ENCODE measurements at regions not wholly inside any gene's neighbourhood (a gene's known extent, or its start where the extent isn't known, plus 50 kb on each side); places are given as distances from the start of the nearest gene placed in this dataset.

DNA sequence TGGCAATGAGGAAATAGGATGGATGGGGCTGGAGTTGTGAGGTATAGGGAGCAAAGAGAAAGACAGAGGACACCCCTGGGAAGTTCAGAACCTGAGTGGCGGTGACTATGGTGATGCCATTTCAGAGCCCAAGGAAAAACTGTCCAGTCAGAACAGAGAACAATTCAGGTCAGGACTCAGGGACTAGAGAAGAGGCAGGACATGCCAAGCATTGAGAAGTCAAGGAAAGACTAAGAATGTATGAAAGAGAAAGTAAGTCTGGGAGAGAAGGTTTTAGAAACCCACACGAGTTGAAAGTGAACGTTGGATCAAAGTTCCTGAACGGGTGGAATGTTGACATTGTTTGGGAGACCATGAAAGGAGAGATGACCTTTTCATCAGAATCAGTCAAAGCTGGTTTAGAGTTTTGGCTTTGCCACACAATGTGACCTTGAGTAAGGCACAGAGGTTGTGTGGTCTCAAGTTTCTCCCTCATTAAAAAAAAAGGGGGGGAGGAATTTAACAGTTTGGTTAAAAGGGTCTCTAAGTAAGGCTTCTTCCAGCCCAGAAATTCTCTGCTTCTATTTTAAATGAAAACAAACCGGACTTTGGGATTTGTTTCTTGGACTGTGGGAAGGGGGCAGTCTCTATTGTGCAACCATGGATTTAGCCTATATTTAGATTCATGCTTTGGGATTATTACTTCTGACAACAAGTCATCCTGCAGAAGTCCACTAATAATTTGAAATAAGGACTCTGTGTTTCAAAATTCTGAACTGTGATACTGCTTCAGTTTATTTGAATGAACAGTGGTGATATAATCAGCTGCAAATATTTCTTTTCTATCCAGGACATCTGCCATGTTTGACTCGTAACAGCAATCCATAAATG, 315.9 kb upstream of the TBL1XR1 start:
- Mint-ChIP-seq H3K27me3 (ENCODE audit: low read depth) (no peaks in the 10 kb centered on the region), H3K27ac (ENCODE audit: unreplicated experiment) (no peak overlapping the region), H3K36me3 (ENCODE audit: low read depth) (no peaks in the 10 kb centered on the region), H3K4me1 (ENCODE audit: low read depth) (peaks cover 9% of the 10 kb centered on the region), H3K4me3 (ENCODE audit: unreplicated experiment) (peak overlapping the region; percentile 44), H3K9me3 (ENCODE audit: low read depth) (no peaks in the 10 kb centered on the region)
- TF ChIP-seq, protein P1, sequence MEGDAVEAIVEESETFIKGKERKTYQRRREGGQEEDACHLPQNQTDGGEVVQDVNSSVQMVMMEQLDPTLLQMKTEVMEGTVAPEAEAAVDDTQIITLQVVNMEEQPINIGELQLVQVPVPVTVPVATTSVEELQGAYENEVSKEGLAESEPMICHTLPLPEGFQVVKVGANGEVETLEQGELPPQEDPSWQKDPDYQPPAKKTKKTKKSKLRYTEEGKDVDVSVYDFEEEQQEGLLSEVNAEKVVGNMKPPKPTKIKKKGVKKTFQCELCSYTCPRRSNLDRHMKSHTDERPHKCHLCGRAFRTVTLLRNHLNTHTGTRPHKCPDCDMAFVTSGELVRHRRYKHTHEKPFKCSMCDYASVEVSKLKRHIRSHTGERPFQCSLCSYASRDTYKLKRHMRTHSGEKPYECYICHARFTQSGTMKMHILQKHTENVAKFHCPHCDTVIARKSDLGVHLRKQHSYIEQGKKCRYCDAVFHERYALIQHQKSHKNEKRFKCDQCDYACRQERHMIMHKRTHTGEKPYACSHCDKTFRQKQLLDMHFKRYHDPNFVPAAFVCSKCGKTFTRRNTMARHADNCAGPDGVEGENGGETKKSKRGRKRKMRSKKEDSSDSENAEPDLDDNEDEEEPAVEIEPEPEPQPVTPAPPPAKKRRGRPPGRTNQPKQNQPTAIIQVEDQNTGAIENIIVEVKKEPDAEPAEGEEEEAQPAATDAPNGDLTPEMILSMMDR (IDR thresholded peaks at IDR 0.05), result peak; percentile 28
- no peak for DNase-seq (ENCODE audit: low spot score)

DNA sequence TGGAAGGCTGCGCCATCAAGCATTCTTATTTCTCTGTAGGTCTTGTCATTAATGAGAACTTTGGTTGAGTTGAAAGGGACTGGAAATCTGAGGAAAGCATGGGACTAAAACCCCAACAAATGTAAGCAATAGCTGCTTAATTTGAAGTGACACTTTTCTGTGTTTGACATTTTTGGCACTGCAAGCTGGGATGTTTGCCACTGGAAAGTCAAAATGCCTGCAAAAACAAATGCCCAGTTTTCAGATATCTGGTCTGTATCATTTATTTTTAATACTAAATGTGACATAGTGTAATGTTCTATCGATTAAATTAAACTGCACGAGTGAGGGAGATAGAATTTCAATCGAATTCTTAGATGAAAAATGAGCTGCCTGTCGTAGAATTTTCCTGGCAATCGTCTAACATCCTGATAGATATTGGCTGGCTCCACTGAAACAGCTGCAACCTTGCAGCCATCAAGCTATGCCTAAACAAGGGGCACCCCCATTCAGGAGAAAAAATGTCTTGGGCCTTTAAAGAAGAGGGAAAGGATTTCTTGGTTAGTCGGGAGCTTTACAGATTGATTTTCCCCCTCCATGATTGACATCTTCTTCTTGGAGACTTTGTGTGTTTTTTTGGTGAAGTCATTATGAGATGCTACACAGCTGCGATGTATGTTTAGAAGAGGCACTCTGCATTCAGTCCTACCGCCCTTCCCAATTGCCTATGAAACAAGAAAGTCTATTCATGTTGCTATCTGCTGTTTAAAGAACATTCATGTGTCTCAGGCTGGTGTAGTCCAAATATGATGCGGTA, 316.7 kb upstream of the TBL1XR1 start:
- Mint-ChIP-seq H3K27me3 (ENCODE audit: low read depth) (no peaks in the 10 kb centered on the region), H3K9me3 (ENCODE audit: low read depth) (no peaks in the 10 kb centered on the region)

DNA sequence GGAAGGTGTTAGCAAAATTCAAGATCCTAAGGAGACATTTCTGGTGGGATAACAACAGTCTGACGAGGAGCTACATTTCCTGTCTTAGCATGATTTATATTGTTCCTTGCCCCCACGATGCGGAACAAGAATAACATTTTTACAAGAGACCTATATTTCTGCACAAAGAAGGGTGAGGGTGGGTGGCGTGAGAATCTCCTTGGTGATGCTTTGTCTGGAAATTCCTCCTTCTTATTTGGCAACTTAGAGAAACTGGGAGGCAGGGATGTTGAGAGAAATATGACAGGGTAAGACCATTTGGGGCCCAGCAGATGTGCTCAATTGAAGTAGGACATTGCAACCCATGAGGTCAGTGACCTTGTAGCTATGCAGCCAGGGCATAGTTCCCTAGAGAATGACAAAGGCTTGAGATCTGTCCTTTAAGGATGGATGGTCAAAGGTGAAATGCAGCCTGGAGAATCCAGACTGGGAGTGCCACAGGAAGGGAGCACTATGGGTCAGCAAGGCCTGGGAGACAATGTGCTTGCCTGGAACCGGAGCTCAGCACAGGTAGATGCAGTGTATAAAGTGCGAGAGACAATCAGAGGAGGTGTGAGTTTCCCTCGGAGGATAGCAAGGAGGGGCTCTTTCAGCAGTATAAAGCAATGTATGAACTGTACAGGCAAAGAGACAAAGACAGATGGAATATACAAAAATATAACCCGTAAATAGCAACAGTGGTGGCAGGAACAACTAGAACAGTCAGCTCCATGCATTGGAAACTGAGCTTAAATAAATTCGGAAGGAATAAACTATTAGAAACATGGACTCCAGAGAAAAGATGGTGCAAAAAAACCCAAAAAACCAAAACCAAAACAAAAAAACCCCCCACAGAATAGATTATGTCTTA, 317.6 kb upstream of the TBL1XR1 start:
- H3K27me3 Mint-ChIP-seq (ENCODE audit: low read depth), result no peaks in the 10 kb centered on the region
- no peaks in the 10 kb centered on the region for H3K36me3 Mint-ChIP-seq (ENCODE audit: low read depth)
- peaks cover 12% of the 10 kb centered on the region for H3K4me1 Mint-ChIP-seq (ENCODE audit: low read depth)
- TF ChIP-seq, protein P1 (IDR thresholded peaks at IDR 0.05), result no peak
- no peak for DNase-seq (ENCODE audit: low spot score)
- H3K27ac Mint-ChIP-seq (ENCODE audit: unreplicated experiment), result no peak overlapping the region
- no peak overlapping the region for H3K4me3 Mint-ChIP-seq (ENCODE audit: unreplicated experiment)
- H3K9me3 Mint-ChIP-seq (ENCODE audit: low read depth), result no peaks in the 10 kb centered on the region

More for the DNA sequence above, 316.7 kb upstream of the TBL1XR1 start:
- DNase-seq (ENCODE audit: low spot score), result no peak
- H3K27ac Mint-ChIP-seq (ENCODE audit: unreplicated experiment), result no peak overlapping the region
- H3K36me3 Mint-ChIP-seq (ENCODE audit: low read depth), result no peaks in the 10 kb centered on the region
- peaks cover 12% of the 10 kb centered on the region for H3K4me1 Mint-ChIP-seq (ENCODE audit: low read depth)
- no peak overlapping the region for H3K4me3 Mint-ChIP-seq (ENCODE audit: unreplicated experiment)
- TF ChIP-seq, protein P1 (IDR thresholded peaks at IDR 0.05), result no peak

- no peak for DNase-seq (ENCODE audit: low spot score)
- Mint-ChIP-seq H3K9me3 (ENCODE audit: low read depth) (no peaks in the 10 kb centered on the region), H3K4me1 (ENCODE audit: low read depth) (peaks cover 10% of the 10 kb centered on the region), H3K27me3 (ENCODE audit: low read depth) (no peaks in the 10 kb centered on the region), H3K4me3 (ENCODE audit: unreplicated experiment) (no peak overlapping the region), H3K27ac (ENCODE audit: unreplicated experiment) (no peak overlapping the region), H3K36me3 (ENCODE audit: low read depth) (peaks cover 3% of the 10 kb centered on the region)
- TF ChIP-seq, protein P1 (IDR thresholded peaks at IDR 0.05), result no peak
These were observed 318.5 kb upstream of the TBL1XR1 start for GRCh38 chr3:177515786-177516157.

Measured in chondrocyte (in vitro differentiated cells).